ENCODE measurements at regions not wholly inside any gene's neighbourhood (a gene's known extent, or its start where the extent isn't known, plus 50 kb on each side); places are given as distances from the start of the nearest gene placed in this dataset.

DNA sequence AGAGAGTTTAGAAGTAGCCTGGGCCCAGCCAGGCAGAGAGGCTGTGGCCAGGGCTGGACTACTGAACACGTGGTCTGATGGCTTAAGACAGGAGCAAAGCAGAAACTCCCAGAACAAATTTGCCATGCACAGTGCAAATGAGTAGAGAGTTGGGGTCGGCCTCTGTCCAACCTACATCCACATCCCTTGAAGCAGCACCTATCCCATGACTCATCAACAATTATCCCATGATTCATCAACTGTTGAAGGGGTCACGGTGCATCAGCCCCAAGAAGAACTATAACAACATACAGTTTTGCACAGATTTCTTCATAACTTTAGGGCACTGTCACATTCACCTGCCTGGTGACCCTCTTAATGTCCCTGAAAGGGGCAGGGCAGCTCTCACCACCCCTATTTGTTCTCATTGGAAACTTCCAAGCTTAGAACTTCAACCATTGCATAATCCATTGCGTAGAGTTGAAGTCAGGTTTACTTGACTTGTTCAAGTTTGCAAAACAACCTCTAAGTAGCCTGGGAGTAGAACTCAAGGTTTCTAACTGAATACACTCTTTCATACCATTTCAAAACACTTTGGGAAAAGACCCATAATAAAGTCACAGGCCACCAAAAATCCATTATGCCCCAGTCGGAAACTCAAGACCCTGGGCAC lies 235.2 kb upstream of the CDH5 start:
- TF ChIP-seq GATA2 (IDR thresholded peaks at IDR 0.05; ENCODE audit: low read depth, low read length) (no peak), GATA3 (IDR thresholded peaks at IDR 0.05; ENCODE audit: low read depth, low read length) (no peak)
